Psoas muscle (tissue), 7 donors: ENCODE measurements at regions not wholly inside any gene's neighbourhood (a gene's known extent, or its start where the extent isn't known, plus 50 kb on each side); places are given as distances from the start of the nearest gene placed in this dataset.
"Not testable (repeated sequence)": the region's sequence is repeated elsewhere in the genome, so short reads cannot be mapped to it uniquely, and the experiment has no call there.

Source experiments
- ATAC-seq, 4 donors: fragments of 200-7000 bp; cut with Tn5 transposase; one replicate each; pipeline ENCODE4 v1.9.1; 2020; ENCODE audit warnings: moderate library complexity in 3 of 4, mild to moderate bottlenecking in 2 of 4
- DNase-seq, 2 donors: peaks; one replicate each; pipeline ENCODE4 v3.0.0-alpha.2; 2020
- H3K27ac ChIP-seq: fragments of 200-600 bp; one replicate; pipeline ENCODE4 v1.8.0; 2022
- H3K27me3 ChIP-seq, 3 donors: fragments of 200-600 bp in 1 of 3; one replicate each; pipeline versions ENCODE4 v1.6.1 to v1.8.0; 2013 to 2022; ENCODE audit warnings: low read length in 2 of 3, mild to moderate bottlenecking in 2 of 3, moderate library complexity in 1 of 3; ENCODE audit not compliant: insufficient read depth in 3 of 3
- H3K36me3 ChIP-seq, 2 donors: fragments of 200-600 bp in 1 of 2; one replicate each; pipeline versions ENCODE4 v1.6.1 to v1.8.0; 2013 to 2022; ENCODE audit warnings: low read depth in 1 of 2, mild to moderate bottlenecking in 1 of 2, moderate library complexity in 1 of 2; ENCODE audit not compliant: insufficient read depth in 1 of 2
- H3K4me1 ChIP-seq: fragments of 200-600 bp; one replicate; pipeline ENCODE4 v1.8.0; 2022
- H3K4me3 ChIP-seq: fragments of 200-600 bp; one replicate; pipeline ENCODE4 v1.8.0; 2022; ENCODE audit warnings: mild to moderate bottlenecking
- H3K9me3 ChIP-seq: fragments of 200-600 bp; one replicate; pipeline ENCODE4 v1.8.0; 2022
- CTCF ChIP-seq: fragments of 200-600 bp; IDR thresholded peaks from one replicate; pipeline ENCODE4 v1.8.0; 2022; ENCODE audit warnings: antibody characterized with exemption
- WGBS, 3 donors: extraction: QIAGEN DNeasy Blood & Tissue Kit; methylation state at CpG; one replicate each; pipeline versions ENCODE4 v1.1.6 to v1.1.7; 2013; 5-methylcytosine and 5-hydroxymethylcytosine counted together
- intact Hi-C, 2 donors: fragments of 100-400 bp; cut with DNase I; formaldehyde crosslinking; loops; one replicate each; pipeline versions ENCODE4 v1.11.0 to v1.14.2; 2022
- donor health status: healthy with polysubstance abuse.
- donor health status: DM: no; HTN: no; CAD: no; lungs with moderate emphysema.
- donor health status: Bipolar disorder and iron deficiency.
- donor health status: healthy.
- donor health status: DM: yes; HTN: yes; CAD: no.
- donor health status: DM: no; HTN: no; CAD: no.
- donor health status: DM: yes; HTN: yes; CAD: no.

DNA sequence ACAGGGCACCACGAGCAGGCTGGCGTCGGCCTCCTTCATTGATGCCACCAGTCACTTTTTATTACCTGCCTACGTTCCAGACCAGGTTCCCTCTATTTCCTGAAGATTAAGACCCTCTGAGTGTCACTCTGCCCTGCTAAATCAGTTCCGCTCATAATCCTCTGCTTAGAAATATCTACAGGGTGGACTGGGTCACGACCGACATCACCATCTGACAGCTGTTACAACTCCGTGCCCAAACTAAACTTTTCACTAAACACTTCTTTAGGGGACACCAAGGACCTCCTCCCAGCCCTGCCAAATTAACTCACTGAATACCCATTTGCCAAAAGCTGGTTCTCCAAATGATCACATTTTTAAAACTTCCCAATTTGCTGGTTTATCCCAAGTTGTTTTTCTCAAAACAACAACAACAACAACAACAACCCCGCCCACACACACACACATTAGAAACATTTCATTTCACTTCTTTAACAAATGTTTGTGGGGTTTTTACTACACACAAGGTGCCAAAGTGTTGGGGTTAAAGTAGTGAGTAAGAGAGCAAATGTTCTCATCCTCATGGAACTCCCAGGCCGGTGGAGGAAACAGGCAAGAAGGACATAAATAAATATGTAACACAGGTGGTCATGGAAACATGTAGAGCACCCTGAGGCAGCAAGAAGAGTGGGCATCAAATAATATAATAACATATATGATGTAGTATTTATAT, 72.0 kb upstream of the PEG3 start:
- TF ChIP-seq CTCF = no peak
- peaks cover 3% of the 10 kb centered on the region for H3K9me3 ChIP-seq
- peaks cover 0 to 3% (median 0%) of the 10 kb centered on the region in 3 donors for H3K27me3 ChIP-seq
- no peak for ATAC-seq
- no peak for DNase-seq
- WGBS, 3 donors = 23 to 43% (median 31%) methylated on average over 10 of the region's 10 CpGs
- no peaks in the 10 kb centered on the region for H3K4me1 ChIP-seq
- H3K4me3 ChIP-seq = no peak overlapping the region
- intact Hi-C loops = no loop called here
- H3K27ac ChIP-seq = no peak overlapping the region
- H3K36me3 ChIP-seq = no peaks in the 10 kb centered on the region

GRCh38 chr19:56913113-56913455, 72.6 kb upstream of the PEG3 start:
- 41 to 50% (median 46%) methylated on average over 4 of the region's 4 CpGs for WGBS, 3 donors
- intact Hi-C loops, H3K27ac ChIP-seq: not testable (repeated sequence)

GRCh38 chr19:56916528-56916927, 76.0 kb upstream of the PEG3 start:
- no peak for DNase-seq
- no peak for ATAC-seq
- Histone ChIP-seq H3K27me3 (no peaks in the 10 kb centered on the region), H3K4me3 (no peak overlapping the region), H3K36me3 (no peaks in the 10 kb centered on the region), H3K9me3 (peaks cover 3% of the 10 kb centered on the region), H3K27ac (no peak overlapping the region), H3K4me1 (no peaks in the 10 kb centered on the region)
- intact Hi-C loops = no loop called here
- WGBS, 3 donors = 96 to 100% (median 97%) methylated on average over 2 of the region's 2 CpGs
- TF ChIP-seq CTCF = no peak

More at GRCh38 chr19:56913113-56913455, 72.6 kb upstream of the PEG3 start:
- H3K36me3 ChIP-seq, H3K4me1 ChIP-seq, H3K4me3 ChIP-seq, H3K9me3 ChIP-seq, DNase-seq, H3K27me3 ChIP-seq, ATAC-seq: not testable (repeated sequence)

GRCh38 chr19:56917529-56917928, 77.0 kb upstream of the PEG3 start:
- WGBS, 3 donors = 21 to 29% (median 22%) methylated on average over 6 of the region's 6 CpGs
- Histone ChIP-seq H3K9me3 (peaks cover 3% of the 10 kb centered on the region), H3K27me3 (no peaks in the 10 kb centered on the region), H3K27ac (no peak overlapping the region), H3K4me3 (no peak overlapping the region), H3K36me3 (no peaks in the 10 kb centered on the region), H3K4me1 (no peaks in the 10 kb centered on the region)
- no peak for TF ChIP-seq CTCF
- DNase-seq (no peak), ATAC-seq (no peak)
- intact Hi-C loops = no loop called here

DNA sequence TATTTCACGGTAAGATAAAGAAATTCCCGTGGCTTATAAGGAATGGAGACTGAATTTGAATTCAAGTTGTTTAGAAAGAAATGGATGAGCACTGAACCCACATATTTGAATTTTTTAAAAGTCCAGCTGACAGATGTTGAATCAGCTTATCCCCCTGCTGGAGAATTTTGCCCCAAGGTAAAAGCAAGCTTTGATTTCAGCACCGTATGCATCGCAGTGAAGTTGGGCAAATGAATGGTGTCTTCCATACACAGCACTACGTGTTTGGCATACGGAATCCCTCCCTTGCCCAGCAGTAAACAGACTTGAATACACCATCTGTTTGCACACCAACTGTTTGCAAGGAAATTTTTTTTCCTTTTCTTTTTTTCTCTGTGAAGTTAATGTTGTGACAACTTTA, 77.5 kb upstream of the PEG3 start:
- Histone ChIP-seq H3K36me3 (no peaks in the 10 kb centered on the region), H3K27me3 (no peaks in the 10 kb centered on the region), H3K4me3 (no peak overlapping the region), H3K27ac (no peak overlapping the region), H3K4me1 (no peaks in the 10 kb centered on the region), H3K9me3 (peaks cover 5% of the 10 kb centered on the region)
- no peak for TF ChIP-seq CTCF
- ATAC-seq = no peak
- WGBS, 3 donors = 20 to 32% (median 21%) methylated on average over 6 of the region's 6 CpGs
- DNase-seq = no peak
- intact Hi-C loops = no loop called here
